HEK293 (cell line): ENCODE measurements at regions not wholly inside any gene's neighbourhood (a gene's known extent, or its start where the extent isn't known, plus 50 kb on each side); places are given as distances from the start of the nearest gene placed in this dataset.

Experiments
- CTCF ChIA-PET: fragments of 350-600 bp; formaldehyde crosslinking; extraction: SDS; loops from one replicate; lab custom pipeline; 2021; ENCODE audit warnings: antibody characterized with exemption; lab: Yijun Ruan, JAX
- POLR2A ChIA-PET: fragments of 300-600 bp; formaldehyde crosslinking; extraction: SDS; loops from one replicate; lab custom pipeline; 2020; ENCODE audit warnings: antibody characterized with exemption, inconsistent platforms; lab: Yijun Ruan, JAX
- H3K27ac ChIP-seq: fragments of 200-500 bp; sonication (Bioruptor generic); 2 replicates; pipeline ENCODE4 v1.5.1; 2014; ENCODE audit warnings: low read depth, low read length, control low read depth, inconsistent platforms; ENCODE audit errors: extremely low read depth
- H3K36me3 ChIP-seq, 2 experiments: fragments of 200-500 bp in 1 of 2; sonication (Bioruptor generic) in 1 of 2; 1 replicate in 1 of 2; 2 replicates in 1 of 2; pipeline ENCODE4 v1.5.1; 2014 to 2017; ENCODE audit warnings: inconsistent platforms in 2 of 2, low read length in 2 of 2; ENCODE audit not compliant: control insufficient read depth in 2 of 2, insufficient read depth in 1 of 2
- H3K4me1 ChIP-seq: fragments of 200-500 bp; sonication (Bioruptor generic); 2 replicates; pipeline ENCODE4 v1.5.1; 2014; ENCODE audit warnings: mild to moderate bottlenecking, low read length, inconsistent platforms; ENCODE audit not compliant: control insufficient read depth, insufficient read depth
- H3K4me3 ChIP-seq: 2 replicates; pipeline ENCODE4 v1.5.1; 2011; ENCODE audit warnings: low read depth, mild to moderate bottlenecking, control low read depth, low read length, moderate library complexity
- H3K9me3 ChIP-seq: fragments of 200-500 bp; sonication (Bioruptor generic); 2 replicates; pipeline ENCODE4 v1.5.1; 2014; ENCODE audit warnings: low read depth, low read length, inconsistent platforms; ENCODE audit not compliant: control insufficient read depth, insufficient read depth
- HOXC10 ChIP-seq: sonication (generic); formaldehyde crosslinking; IDR thresholded peaks from 2 replicates; pipeline ENCODE4 v1.8.1; 2023; ENCODE audit warnings: mild to moderate bottlenecking, missing genetic modification reagents
- KLF1 ChIP-seq: fragments of 450-650 bp; formaldehyde crosslinking; IDR thresholded peaks from 2 replicates; pipeline ENCODE4 v1.5.1; 2016; ENCODE audit warnings: missing biosample characterization, missing genetic modification characterization
- SALL2 ChIP-seq: fragments of 450-650 bp; formaldehyde crosslinking; IDR thresholded peaks from 2 replicates; pipeline ENCODE4 v1.5.0; 2017; ENCODE audit warnings: missing biosample characterization, mild to moderate bottlenecking, missing genetic modification characterization, borderline replicate concordance
- SCRT1 ChIP-seq: fragments of 450-650 bp; formaldehyde crosslinking; IDR thresholded peaks from 2 replicates; pipeline ENCODE4 v1.5.1; 2016; ENCODE audit warnings: missing biosample characterization, missing genetic modification characterization, borderline replicate concordance
- ZBTB21 ChIP-seq: fragments of 450-650 bp; formaldehyde crosslinking; IDR thresholded peaks from 2 replicates; pipeline ENCODE4 v1.5.1; 2017; ENCODE audit warnings: missing biosample characterization, missing genetic modification characterization
- ZNF133 ChIP-seq: fragments of 450-650 bp; formaldehyde crosslinking; IDR thresholded peaks from 2 replicates; pipeline ENCODE4 v1.5.1; 2016; ENCODE audit warnings: missing biosample characterization, missing genetic modification characterization
- ZNF16 ChIP-seq: fragments of 450-650 bp; formaldehyde crosslinking; IDR thresholded peaks from 2 replicates; pipeline ENCODE4 v1.5.1; 2016; ENCODE audit warnings: low read depth, missing biosample characterization, missing genetic modification characterization
- ZNF19 ChIP-seq: fragments of 450-650 bp; formaldehyde crosslinking; IDR thresholded peaks from 2 replicates; pipeline ENCODE4; 2016; ENCODE audit warnings: missing biosample characterization, missing genetic modification characterization, low read depth
- ZNF423 ChIP-seq: fragments of 450-650 bp; formaldehyde crosslinking; IDR thresholded peaks from 2 replicates; pipeline ENCODE4 v1.5.1; 2016; ENCODE audit warnings: missing biosample characterization, missing genetic modification characterization
- ZNF473 ChIP-seq: fragments of 450-650 bp; formaldehyde crosslinking; IDR thresholded peaks from 2 replicates; pipeline ENCODE4 v1.5.1; 2017; ENCODE audit warnings: missing biosample characterization, missing genetic modification characterization
- ZNF530 ChIP-seq: fragments of 450-650 bp; formaldehyde crosslinking; IDR thresholded peaks from 2 replicates; pipeline ENCODE4 v1.5.1; 2016; ENCODE audit warnings: low read depth, missing biosample characterization, missing genetic modification characterization
- ZNF571 ChIP-seq: fragments of 450-650 bp; formaldehyde crosslinking; IDR thresholded peaks from 2 replicates; pipeline ENCODE4 v1.5.0; 2017; ENCODE audit warnings: missing biosample characterization, missing genetic modification characterization
- ZNF629 ChIP-seq: fragments of 450-650 bp; formaldehyde crosslinking; IDR thresholded peaks from 2 replicates; pipeline ENCODE4 v1.5.1; 2017; ENCODE audit warnings: missing biosample characterization, missing genetic modification characterization
- TF ChIP-seq, protein P1 (sequence below): fragments of 450-650 bp; formaldehyde crosslinking; IDR thresholded peaks from 2 replicates; pipeline ENCODE4 v1.5.1; 2016; ENCODE audit warnings: missing biosample characterization, missing genetic modification characterization
- TF ChIP-seq, protein P2 (sequence below): fragments of 450-650 bp; formaldehyde crosslinking; IDR thresholded peaks from 2 replicates; pipeline ENCODE4 v1.5.1; 2016; ENCODE audit warnings: missing biosample characterization, missing genetic modification characterization
- TF ChIP-seq, protein P3 (sequence below): fragments of 450-650 bp; formaldehyde crosslinking; IDR thresholded peaks from 2 replicates; pipeline ENCODE4 v1.5.1; 2016; ENCODE audit warnings: missing biosample characterization, missing genetic modification characterization
- TF ChIP-seq, protein P4 (sequence below): fragments of 450-650 bp; IDR thresholded peaks from 2 replicates; pipeline ENCODE4 v1.5.1; 2018; ENCODE audit warnings: missing biosample characterization, mild to moderate bottlenecking, missing genetic modification characterization

DNA sequence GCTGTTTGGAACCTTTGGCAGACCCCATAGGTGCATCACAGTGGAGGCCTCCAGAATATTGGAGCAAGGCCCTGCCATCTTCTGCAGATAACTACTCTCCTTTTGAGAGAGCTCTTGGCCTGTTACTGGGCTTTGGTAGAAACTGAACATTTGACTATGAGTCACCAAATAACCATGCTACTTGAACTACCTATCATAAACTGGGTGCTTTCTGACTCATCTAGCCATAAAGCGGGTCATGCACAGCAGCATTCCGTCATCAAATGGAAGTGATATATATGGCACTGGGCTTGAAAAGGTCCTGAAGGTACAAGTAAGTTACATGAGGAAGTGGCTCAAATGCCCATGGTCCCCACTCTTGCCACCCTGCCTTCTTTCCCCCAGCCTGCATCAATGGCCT, 782.5 kb upstream of the SLITRK6 start:
- H3K4me3 ChIP-seq, result no peak overlapping the region
- CTCF ChIA-PET, result no interaction called here
- TF ChIP-seq ZBTB21 (tag by site-specific recombination), result peak; percentile 42; the same call in 1 of the 2 replicates
- TF ChIP-seq ZNF571, result no peak
- no peak for TF ChIP-seq ZNF19 (tag by site-specific recombination)
- TF ChIP-seq, protein P1, sequence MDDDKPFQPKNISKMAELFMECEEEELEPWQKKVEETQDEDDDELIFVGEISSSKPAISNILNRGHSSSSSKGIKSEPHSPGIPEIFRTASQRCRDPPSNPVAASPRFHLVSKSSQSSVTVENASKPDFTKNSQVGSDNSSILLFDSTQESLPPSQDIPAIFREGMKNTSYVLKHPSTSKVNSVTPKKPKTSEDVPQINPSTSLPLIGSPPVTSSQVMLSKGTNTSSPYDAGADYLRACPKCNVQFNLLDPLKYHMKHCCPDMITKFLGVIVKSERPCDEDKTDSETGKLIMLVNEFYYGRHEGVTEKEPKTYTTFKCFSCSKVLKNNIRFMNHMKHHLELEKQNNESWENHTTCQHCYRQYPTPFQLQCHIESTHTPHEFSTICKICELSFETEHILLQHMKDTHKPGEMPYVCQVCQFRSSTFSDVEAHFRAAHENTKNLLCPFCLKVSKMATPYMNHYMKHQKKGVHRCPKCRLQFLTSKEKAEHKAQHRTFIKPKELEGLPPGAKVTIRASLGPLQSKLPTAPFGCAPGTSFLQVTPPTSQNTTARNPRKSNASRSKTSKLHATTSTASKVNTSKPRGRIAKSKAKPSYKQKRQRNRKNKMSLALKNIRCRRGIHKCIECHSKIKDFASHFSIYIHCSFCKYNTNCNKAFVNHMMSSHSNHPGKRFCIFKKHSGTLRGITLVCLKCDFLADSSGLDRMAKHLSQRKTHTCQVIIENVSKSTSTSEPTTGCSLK (tag by site-specific recombination), result no peak
- peak; percentile 41; the same call in 1 of the 2 replicates for TF ChIP-seq ZNF629 (tag by site-specific recombination)
- TF ChIP-seq ZNF16 (tag by site-specific recombination), result no peak
- TF ChIP-seq ZNF133 (tag by site-specific recombination), result no peak
- TF ChIP-seq, protein P2, sequence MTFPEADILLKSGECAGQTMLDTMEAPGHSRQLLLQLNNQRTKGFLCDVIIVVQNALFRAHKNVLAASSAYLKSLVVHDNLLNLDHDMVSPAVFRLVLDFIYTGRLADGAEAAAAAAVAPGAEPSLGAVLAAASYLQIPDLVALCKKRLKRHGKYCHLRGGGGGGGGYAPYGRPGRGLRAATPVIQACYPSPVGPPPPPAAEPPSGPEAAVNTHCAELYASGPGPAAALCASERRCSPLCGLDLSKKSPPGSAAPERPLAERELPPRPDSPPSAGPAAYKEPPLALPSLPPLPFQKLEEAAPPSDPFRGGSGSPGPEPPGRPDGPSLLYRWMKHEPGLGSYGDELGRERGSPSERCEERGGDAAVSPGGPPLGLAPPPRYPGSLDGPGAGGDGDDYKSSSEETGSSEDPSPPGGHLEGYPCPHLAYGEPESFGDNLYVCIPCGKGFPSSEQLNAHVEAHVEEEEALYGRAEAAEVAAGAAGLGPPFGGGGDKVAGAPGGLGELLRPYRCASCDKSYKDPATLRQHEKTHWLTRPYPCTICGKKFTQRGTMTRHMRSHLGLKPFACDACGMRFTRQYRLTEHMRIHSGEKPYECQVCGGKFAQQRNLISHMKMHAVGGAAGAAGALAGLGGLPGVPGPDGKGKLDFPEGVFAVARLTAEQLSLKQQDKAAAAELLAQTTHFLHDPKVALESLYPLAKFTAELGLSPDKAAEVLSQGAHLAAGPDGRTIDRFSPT, result peak; percentile 47
- no peak for TF ChIP-seq ZNF473
- TF ChIP-seq SALL2 (tag by site-specific recombination), result no peak
- TF ChIP-seq, protein P3, sequence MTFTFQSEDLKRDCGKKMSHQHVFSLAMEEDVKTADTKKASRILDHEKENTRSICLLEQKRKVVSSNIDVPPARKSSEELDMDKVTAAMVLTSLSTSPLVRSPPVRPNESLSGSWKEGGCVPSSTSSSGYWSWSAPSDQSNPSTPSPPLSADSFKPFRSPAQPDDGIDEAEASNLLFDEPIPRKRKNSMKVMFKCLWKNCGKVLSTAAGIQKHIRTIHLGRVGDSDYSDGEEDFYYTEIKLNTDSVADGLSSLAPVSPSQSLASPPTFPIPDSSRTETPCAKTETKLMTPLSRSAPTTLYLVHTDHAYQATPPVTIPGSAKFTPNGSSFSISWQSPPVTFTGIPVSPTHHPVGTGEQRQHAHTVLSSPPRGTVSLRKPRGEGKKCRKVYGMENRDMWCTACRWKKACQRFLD (tag by site-specific recombination), result no peak
- H3K36me3 ChIP-seq, result no peaks in the 10 kb centered on the region
- H3K4me1 ChIP-seq, result no peaks in the 10 kb centered on the region
- no peak overlapping the region for H3K27ac ChIP-seq
- POLR2A ChIA-PET, result no interaction called here
- H3K9me3 ChIP-seq, result no peaks in the 10 kb centered on the region

DNA sequence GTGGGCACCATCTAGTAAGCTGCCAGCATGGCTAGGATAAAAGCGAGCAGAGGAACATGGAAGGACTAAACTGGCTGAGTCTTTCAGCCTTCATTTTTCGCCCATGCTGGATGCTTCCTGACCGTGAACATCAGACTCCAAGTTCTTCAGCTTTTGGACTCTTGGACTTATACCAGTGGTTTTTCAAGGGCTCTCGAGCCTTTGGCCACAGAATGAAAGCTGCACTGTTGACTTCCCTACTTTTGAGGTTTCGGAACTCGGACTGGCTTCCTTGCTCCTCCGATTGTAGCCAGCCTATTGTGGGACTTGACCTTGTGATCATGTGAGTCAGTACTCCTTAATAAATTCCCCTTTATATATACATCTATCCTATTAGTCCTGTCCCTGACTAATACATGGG, 785.1 kb upstream of the SLITRK6 start:
- no peaks in the 10 kb centered on the region for H3K4me1 ChIP-seq
- no peak overlapping the region for H3K4me3 ChIP-seq
- H3K36me3 ChIP-seq, result no peaks in the 10 kb centered on the region
- CTCF ChIA-PET, result no interaction called here
- POLR2A ChIA-PET, result no interaction called here
- no peak for TF ChIP-seq ZNF530 (tag by site-specific recombination)
- no peak for TF ChIP-seq KLF1 (tag by site-specific recombination)
- TF ChIP-seq SCRT1, result no peak
- TF ChIP-seq, all 188 proteins: peak for 0
- Histone ChIP-seq H3K9me3 (no peaks in the 10 kb centered on the region), H3K27ac (no peak overlapping the region)

DNA sequence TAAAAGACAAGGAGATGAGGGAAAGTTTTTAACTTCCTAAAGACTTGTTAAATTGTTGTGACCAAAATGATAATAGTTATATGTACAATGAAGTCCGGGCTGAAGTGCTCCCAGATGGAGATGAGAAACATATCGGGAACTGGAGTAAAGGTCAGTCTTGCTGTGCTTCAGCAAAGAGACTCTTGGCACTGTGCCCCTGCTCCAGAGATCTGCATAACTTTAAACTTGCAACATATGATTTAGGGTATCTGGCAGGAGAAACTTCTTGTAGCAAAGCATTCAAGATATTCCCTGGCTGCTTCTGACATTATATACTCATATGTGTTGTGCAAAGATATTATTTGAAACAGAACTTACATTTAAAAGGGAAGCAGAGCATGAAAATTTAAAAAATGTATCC, 786.6 kb upstream of the SLITRK6 start:
- Histone ChIP-seq H3K4me1 (no peaks in the 10 kb centered on the region), H3K36me3 (no peaks in the 10 kb centered on the region), H3K4me3 (no peak overlapping the region), H3K27ac (no peak overlapping the region), H3K9me3 (no peaks in the 10 kb centered on the region)
- ChIA-PET POLR2A (no interaction called here), CTCF (no interaction called here)
- TF ChIP-seq ZNF423 (tag by site-specific recombination), result no peak
- TF ChIP-seq HOXC10 (CRISPR knock-in tag), result no peak
- TF ChIP-seq, protein P4, sequence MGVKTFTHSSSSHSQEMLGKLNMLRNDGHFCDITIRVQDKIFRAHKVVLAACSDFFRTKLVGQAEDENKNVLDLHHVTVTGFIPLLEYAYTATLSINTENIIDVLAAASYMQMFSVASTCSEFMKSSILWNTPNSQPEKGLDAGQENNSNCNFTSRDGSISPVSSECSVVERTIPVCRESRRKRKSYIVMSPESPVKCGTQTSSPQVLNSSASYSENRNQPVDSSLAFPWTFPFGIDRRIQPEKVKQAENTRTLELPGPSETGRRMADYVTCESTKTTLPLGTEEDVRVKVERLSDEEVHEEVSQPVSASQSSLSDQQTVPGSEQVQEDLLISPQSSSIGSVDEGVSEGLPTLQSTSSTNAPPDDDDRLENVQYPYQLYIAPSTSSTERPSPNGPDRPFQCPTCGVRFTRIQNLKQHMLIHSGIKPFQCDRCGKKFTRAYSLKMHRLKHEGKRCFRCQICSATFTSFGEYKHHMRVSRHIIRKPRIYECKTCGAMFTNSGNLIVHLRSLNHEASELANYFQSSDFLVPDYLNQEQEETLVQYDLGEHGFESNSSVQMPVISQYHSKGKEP (tag by site-specific recombination), result no peak
